Esophagus (tissue), 2 donors: ENCODE measurements at regions not wholly inside any gene's neighbourhood (a gene's known extent, or its start where the extent isn't known, plus 50 kb on each side); places are given as distances from the start of the nearest gene placed in this dataset.

ENCODE experiments used
- H3K27ac ChIP-seq, 2 donors: one replicate each; pipeline ENCODE4 v1.5.1; 2013; ENCODE audit warnings: low read depth in 2 of 2, mild to moderate bottlenecking in 2 of 2, inconsistent platforms in 1 of 2, low read length in 1 of 2, moderate library complexity in 1 of 2
- H3K27me3 ChIP-seq, 2 donors: one replicate each; pipeline ENCODE4 v1.6.1; 2013; ENCODE audit warnings: low read length in 2 of 2, control low read depth in 1 of 2, mild to moderate bottlenecking in 1 of 2; ENCODE audit not compliant: insufficient read depth in 2 of 2, control insufficient read depth in 1 of 2
- H3K36me3 ChIP-seq, 2 donors: one replicate each; pipeline ENCODE4 v1.6.1; 2013; ENCODE audit warnings: low read length in 1 of 2; ENCODE audit not compliant: control insufficient read depth in 2 of 2, insufficient read depth in 2 of 2
- H3K4me1 ChIP-seq, 2 donors: one replicate each; pipeline ENCODE4 v1.6.1; 2013; ENCODE audit warnings: low read length in 1 of 2; ENCODE audit not compliant: control insufficient read depth in 2 of 2, insufficient read depth in 2 of 2
- H3K4me3 ChIP-seq, 2 donors: one replicate each; pipeline ENCODE4 v1.5.1; 2013; ENCODE audit warnings: low read length in 2 of 2, mild to moderate bottlenecking in 2 of 2, low read depth in 1 of 2, moderate library complexity in 1 of 2
- H3K9me3 ChIP-seq, 2 donors: one replicate each; pipeline ENCODE4 v1.6.1; 2013; ENCODE audit warnings: mild to moderate bottlenecking in 2 of 2, low read depth in 1 of 2, low read length in 1 of 2, moderate library complexity in 1 of 2; ENCODE audit not compliant: control insufficient read depth in 2 of 2, insufficient read depth in 1 of 2
- WGBS, 2 donors: extraction: QIAGEN DNeasy Blood & Tissue Kit; methylation state at CpG; one replicate each; pipeline ENCODE4 v1.1.7; 2013; 5-methylcytosine and 5-hydroxymethylcytosine counted together
- donor health status: healthy with polysubstance abuse.
- donor health status: Bipolar disorder and iron deficiency.

DNA sequence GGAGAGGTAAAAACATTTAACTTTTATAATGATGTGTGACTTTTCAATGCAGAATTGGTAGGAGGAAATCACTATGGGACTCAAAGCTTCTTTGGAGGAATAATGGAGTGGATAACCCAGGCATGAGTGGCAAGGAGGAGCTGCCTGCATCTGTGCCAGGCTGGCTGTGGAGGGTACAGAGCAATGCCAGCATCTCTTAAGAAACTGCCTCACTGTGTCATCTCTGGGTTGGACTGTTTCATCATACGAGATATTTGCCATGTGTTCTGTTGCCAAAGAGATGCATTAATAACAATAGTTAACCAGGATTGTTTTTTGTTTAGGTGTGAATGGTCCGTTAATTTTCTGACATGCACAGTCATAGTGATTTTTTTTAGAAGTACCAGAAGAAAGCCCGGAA is 183.7 kb upstream of the NTF3 start:
- Histone ChIP-seq H3K27ac (no peak overlapping the region), H3K4me1 (peaks cover 0 to 3% of the 10 kb centered on the region in 2 donors), H3K4me3 (no peak overlapping the region), H3K36me3 (no peaks in the 10 kb centered on the region), H3K9me3 (no peaks in the 10 kb centered on the region), H3K27me3 (no peaks in the 10 kb centered on the region)
- 59 to 66% methylated on average over 3 of the region's 3 CpGs for WGBS, 2 donors

DNA sequence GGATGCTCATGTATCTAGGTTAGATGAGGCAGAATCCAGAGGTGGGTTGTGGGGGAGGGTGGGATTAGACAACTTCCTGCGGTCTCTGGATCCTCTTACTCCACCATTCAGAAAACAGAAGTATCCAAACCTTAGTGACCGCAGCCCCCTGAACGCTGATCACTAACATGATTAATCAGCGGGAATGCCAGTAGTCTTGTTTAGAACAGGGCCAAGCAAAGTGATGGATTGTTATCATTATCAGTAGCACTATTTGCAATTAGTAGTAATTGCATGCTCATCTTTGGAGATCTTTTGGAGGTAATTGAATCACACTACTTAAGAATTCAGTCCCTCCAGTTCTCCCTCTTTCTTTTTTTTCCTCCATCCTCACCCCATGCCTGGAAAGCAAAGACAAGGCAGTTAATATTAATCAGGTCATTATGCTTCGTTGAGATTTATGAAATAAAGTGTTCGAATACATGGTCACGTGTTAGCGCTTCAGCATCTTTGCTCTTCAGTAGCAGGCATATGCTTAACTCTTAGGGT is 182.8 kb upstream of the NTF3 start:
- no peak overlapping the region for H3K27ac ChIP-seq

DNA sequence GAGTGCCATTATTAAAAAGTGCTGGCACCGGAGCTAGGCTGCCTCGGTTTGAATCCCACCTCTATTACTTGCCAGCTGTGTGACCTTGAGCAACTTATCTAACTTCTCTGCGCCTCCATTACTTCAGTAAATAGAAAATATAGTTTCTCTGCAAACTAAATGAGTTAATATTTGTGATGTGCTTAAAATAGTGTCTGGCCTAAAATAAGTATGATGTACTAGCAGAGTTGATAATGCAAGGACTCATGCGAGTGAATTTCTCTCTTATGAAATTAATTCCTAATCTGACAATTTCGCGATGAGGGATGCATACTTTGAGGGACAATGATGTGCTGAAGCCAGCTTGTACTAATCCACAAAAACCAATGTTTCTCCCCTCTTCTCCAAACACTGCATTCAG is 180.8 kb upstream of the NTF3 start:
- H3K9me3 ChIP-seq, result no peaks in the 10 kb centered on the region
- no peak overlapping the region for H3K27ac ChIP-seq
- H3K36me3 ChIP-seq, result no peaks in the 10 kb centered on the region
- H3K27me3 ChIP-seq, result no peaks in the 10 kb centered on the region
- no peaks in the 10 kb centered on the region for H3K4me1 ChIP-seq
- H3K4me3 ChIP-seq, result no peak overlapping the region
- WGBS, 2 donors, result 75 to 88% methylated on average over 6 of the region's 6 CpGs

More for the DNA sequence above, 182.8 kb upstream of the NTF3 start:
- H3K36me3 ChIP-seq, result no peaks in the 10 kb centered on the region
- peaks cover 0 to 3% of the 10 kb centered on the region in 2 donors for H3K4me1 ChIP-seq
- 61 to 74% methylated on average over 8 of the region's 8 CpGs for WGBS, 2 donors
- H3K4me3 ChIP-seq, result no peak overlapping the region
- H3K27me3 ChIP-seq, result no peaks in the 10 kb centered on the region
- H3K9me3 ChIP-seq, result no peaks in the 10 kb centered on the region

GRCh38 chr12:5251786-5252185 is 180.1 kb upstream of the NTF3 start:
- no peaks in the 10 kb centered on the region for H3K27me3 ChIP-seq
- 78 to 82% methylated on average over 6 of the region's 6 CpGs for WGBS, 2 donors
- H3K36me3 ChIP-seq, result no peaks in the 10 kb centered on the region
- no peaks in the 10 kb centered on the region for H3K4me1 ChIP-seq
- no peaks in the 10 kb centered on the region for H3K9me3 ChIP-seq
- no peak overlapping the region for H3K27ac ChIP-seq
- no peak overlapping the region for H3K4me3 ChIP-seq

DNA sequence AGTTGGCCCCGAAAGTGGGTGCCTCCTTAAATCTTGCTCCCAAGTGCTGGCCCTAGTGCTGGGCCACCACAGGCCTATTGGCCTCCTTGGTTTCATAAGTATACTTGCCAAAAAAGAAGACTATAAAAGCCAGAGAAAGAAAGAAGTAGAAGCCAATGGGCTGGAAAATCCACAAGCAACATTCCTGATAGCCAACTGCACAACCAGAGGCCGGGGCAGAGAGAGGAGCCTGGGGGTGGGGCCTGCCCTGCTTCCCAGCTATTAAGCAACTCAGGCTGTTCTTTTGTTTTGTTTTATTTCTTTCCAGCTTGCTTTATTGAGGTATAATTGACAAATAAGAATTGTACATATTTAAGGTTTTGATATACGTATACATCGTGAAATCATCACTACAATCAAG is 177.2 kb upstream of the NTF3 start:
- Histone ChIP-seq H3K4me3 (no peak overlapping the region), H3K27ac (no peak overlapping the region), H3K36me3 (no peaks in the 10 kb centered on the region), H3K4me1 (peaks cover 0 to 7% of the 10 kb centered on the region in 2 donors), H3K27me3 (no peaks in the 10 kb centered on the region), H3K9me3 (no peaks in the 10 kb centered on the region)
- 61 to 64% methylated on average over 4 of the region's 4 CpGs for WGBS, 2 donors

DNA sequence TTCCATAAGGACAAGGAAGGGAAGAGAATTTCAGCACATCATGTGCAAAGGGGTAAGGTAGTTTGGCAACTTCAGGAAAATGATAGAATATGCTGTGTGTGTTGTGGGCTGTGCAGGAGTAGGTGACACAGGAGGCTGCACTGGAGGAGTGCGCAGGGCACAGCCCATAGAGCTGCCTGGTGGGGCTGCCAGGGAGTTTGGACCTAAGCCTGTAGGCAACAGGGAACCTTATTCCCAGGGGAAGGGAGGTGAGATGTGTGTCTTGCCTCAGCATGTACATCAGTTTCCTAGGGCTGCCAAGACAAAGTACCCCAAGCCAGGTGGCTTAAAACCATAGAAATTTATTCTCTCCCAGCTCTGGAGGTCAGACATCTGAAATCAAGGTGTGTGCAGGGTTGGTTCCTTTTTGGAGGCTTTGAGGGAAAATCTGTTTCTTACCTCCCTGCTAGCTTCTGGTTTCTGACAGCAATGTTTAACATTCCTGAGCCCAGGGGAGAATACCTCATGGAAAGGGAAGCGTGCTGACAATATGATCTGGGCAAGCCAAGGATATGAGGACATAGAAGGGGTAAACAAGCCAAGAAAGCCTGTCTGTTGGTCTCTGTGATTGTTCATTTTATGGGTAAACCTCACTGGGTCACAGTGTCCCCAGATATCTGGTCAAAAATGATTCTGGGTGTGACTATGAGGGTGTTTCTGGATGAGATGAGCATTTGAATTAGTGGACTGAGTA is 174.0 kb upstream of the NTF3 start:
- H3K27me3 ChIP-seq, result no peaks in the 10 kb centered on the region
- no peaks in the 10 kb centered on the region for H3K36me3 ChIP-seq
- no peak overlapping the region for H3K4me3 ChIP-seq
- no peaks in the 10 kb centered on the region for H3K9me3 ChIP-seq
- WGBS, 2 donors, result 49 to 53% methylated on average over 2 of the region's 2 CpGs
- peaks cover 0 to 7% of the 10 kb centered on the region in 2 donors for H3K4me1 ChIP-seq
- H3K27ac ChIP-seq, result peak overlapping the region in 1 of 2 donors; percentile 37

GRCh38 chr12:5258498-5258897 is 173.4 kb upstream of the NTF3 start:
- Histone ChIP-seq H3K27me3 (no peaks in the 10 kb centered on the region), H3K4me1 (peaks cover 0 to 7% of the 10 kb centered on the region in 2 donors), H3K9me3 (no peaks in the 10 kb centered on the region), H3K4me3 (no peak overlapping the region), H3K36me3 (no peaks in the 10 kb centered on the region), H3K27ac (no peak overlapping the region)
- WGBS, 2 donors, result 28 to 39% methylated on average over 3 of the region's 3 CpGs

GRCh38 chr12:5258926-5259325 is 173.0 kb upstream of the NTF3 start:
- Histone ChIP-seq H3K4me1 (peaks cover 0 to 7% of the 10 kb centered on the region in 2 donors), H3K9me3 (no peaks in the 10 kb centered on the region), H3K36me3 (no peaks in the 10 kb centered on the region), H3K27ac (peak overlapping the region in 1 of 2 donors; percentile 3), H3K4me3 (no peak overlapping the region), H3K27me3 (no peaks in the 10 kb centered on the region)
- 81 to 84% methylated on average over 6 of the region's 6 CpGs for WGBS, 2 donors

- Histone ChIP-seq H3K27ac (no peak overlapping the region), H3K4me3 (no peak overlapping the region), H3K9me3 (no peaks in the 10 kb centered on the region), H3K36me3 (no peaks in the 10 kb centered on the region), H3K27me3 (no peaks in the 10 kb centered on the region), H3K4me1 (peaks cover 0 to 7% of the 10 kb centered on the region in 2 donors)
- WGBS, 2 donors, result 40 to 42% methylated on average over 4 of the region's 4 CpGs
These were observed 172.4 kb upstream of the NTF3 start for GRCh38 chr12:5259523-5259922.

GRCh38 chr12:5260086-5260485 is 171.8 kb upstream of the NTF3 start:
- no peaks in the 10 kb centered on the region for H3K36me3 ChIP-seq
- no peaks in the 10 kb centered on the region for H3K27me3 ChIP-seq
- 62 to 73% methylated on average over 3 of the region's 3 CpGs for WGBS, 2 donors
- peaks cover 0 to 7% of the 10 kb centered on the region in 2 donors for H3K4me1 ChIP-seq
- no peaks in the 10 kb centered on the region for H3K9me3 ChIP-seq
- H3K4me3 ChIP-seq, result no peak overlapping the region
- H3K27ac ChIP-seq, result no peak overlapping the region
